GM12874 (cell line): ENCODE measurements at regions not wholly inside any gene's neighbourhood (a gene's known extent, or its start where the extent isn't known, plus 50 kb on each side); places are given as distances from the start of the nearest gene placed in this dataset.

Source experiments
- CTCF ChIP-seq: IDR thresholded peaks from 2 replicates; pipeline ENCODE4 v1.5.1; 2011; ENCODE audit warnings: low read depth, mild to moderate bottlenecking, control low read depth, low read length, moderate library complexity; ENCODE audit not compliant: insufficient read depth

- no peak for TF ChIP-seq CTCF
Measured at GRCh38 chr12:108048686-108049085, 80.4 kb upstream of the WSCD2 start.

- no peak for TF ChIP-seq CTCF
Measured at GRCh38 chr12:108050696-108051095, 78.4 kb upstream of the WSCD2 start.

DNA sequence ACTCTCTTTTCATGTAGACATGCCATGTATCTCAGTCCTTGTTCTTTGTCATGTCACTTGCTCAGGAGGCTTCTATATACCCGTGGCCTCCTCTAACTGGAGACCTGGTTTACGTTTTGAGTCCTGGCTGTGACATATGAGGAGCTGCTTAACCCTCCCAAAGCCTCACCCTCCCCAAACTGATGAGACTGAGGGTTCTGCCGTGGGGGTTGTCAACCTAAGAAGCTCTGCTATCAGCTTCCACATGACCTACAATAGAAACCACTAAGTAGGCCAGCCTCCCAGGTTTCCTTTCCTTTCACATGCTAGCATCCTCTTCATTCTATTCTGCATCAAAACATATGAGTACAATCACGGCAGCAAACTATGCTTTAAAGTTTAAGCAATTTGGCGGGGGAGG, 76.8 kb upstream of the WSCD2 start:
- no peak for TF ChIP-seq CTCF

DNA sequence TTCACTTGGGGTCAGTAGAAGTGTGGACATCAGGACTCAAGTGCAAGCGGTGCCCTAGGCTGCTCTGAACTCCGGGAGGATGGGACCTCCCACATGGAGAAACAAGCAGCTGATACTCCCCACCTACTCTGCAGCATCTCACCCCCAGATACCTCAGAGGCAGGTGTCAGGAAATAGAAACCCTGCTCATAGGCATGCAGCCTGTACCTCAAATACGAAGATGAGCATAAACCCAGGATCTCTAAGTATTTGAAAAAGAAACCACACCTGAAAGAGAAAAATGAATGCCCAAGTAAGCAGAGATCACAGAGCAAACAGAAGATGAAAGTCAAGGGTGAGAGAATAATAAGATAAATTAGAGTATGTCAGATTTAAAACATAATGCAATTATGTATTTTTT, 75.6 kb upstream of the WSCD2 start:
- TF ChIP-seq CTCF: no peak

DNA sequence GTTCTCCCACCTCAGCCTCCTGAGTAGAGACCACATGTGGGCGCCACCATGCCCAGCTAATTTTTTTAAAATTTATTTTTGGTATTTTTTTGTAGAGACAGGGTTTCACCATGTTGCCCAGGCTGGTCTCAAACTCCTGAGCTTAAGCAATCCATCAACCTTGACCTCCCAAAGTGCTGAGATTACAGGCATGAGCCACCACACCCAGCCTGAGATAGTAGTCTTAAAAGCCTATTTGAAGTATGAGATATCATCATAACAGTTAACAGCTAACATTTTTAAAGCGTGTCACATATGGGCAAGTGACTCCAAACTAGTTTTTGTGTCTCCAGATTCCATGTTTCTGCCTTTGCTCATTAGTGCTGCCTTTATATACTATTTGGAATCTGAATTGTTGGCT, 74.6 kb upstream of the WSCD2 start:
- TF ChIP-seq CTCF: no peak

DNA sequence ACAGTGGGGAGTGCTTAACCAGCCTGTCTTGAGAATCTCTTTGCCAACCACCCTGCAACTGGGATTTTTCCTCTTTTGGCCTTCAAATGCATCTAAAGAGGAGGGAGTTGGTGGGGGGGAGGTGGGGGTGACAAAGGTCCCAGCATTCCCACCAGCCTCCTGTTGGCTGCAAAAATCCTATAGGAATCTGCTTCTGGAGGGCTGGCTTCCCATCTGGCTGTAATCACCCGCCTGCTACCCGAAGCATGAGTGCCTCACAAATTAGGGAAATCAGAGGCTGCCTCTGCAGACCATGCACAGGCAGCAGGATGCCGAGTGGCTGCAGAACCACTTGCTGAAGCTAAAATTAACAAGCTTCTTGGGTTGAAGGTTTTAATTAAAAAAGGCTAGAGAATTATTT, 73.9 kb upstream of the WSCD2 start:
- no peak for TF ChIP-seq CTCF

GRCh38 chr12:108060067-108060466, 69.0 kb upstream of the WSCD2 start:
- no peak for TF ChIP-seq CTCF

- no peak for TF ChIP-seq CTCF
Measured at GRCh38 chr12:108060903-108061302, 68.2 kb upstream of the WSCD2 start.
